K562 (cell line): ENCODE measurements at regions not wholly inside any gene's neighbourhood (a gene's known extent, or its start where the extent isn't known, plus 50 kb on each side); places are given as distances from the start of the nearest gene placed in this dataset.

Experiments used
- ATAC-seq: fragments of 200-7000 bp; cut with Tn5 transposase; 3 replicates; pipeline ENCODE4 v1.9.1; 2020; ENCODE audit warnings: moderate library complexity
- BruUV-seq: library from RNA; stranded (reverse); fragments of 400-500 nt; replicated peaks from 2 replicates; lab custom pipeline; 2021; lab: Mats Ljungman, UMichigan
- CTCF ChIA-PET: fragments of 300-600 bp; formaldehyde crosslinking; extraction: SDS; loops from one replicate; lab custom pipeline; 2021; ENCODE audit warnings: low intra/inter-chr PET ratio; lab: Yijun Ruan, JAX
- POLR2A ChIA-PET: fragments of 300-600, 350-650 bp; sonication (Branson Sonifier 250); formaldehyde crosslinking; extraction: SDS; loops from one replicate; lab custom pipeline; 2021; ENCODE audit warnings: antibody characterized with exemption, inconsistent platforms; lab: Yijun Ruan, JAX
- DNase-seq, 4 experiments: peaks; one replicate each; pipeline versions ENCODE4 v3.0.0 to v3.0.0-alpha.2; 2011 to 2018; ENCODE audit warnings: low spot score in 3 of 4, mixed read lengths in 3 of 4; ENCODE audit errors: extremely low read depth in 1 of 4
- FAIRE-seq: peaks from 2 replicates; lab custom pipeline; 2011; peaks lifted over from hg19 to GRCh38; lab: Jason Lieb, UNC
- H2AFZ ChIP-seq: 2 replicates; pipeline ENCODE4 v1.6.0; 2011; ENCODE audit warnings: low read depth, low read length, control low read depth, inconsistent platforms
- H3K27ac ChIP-seq: fragments of 200-600 bp; 3 replicates; pipeline ENCODE4 v1.8.0; 2011; ENCODE audit warnings: low read depth, mild to moderate bottlenecking, control low read depth, inconsistent platforms, low read length, moderate library complexity, mixed read lengths; ENCODE audit errors: extremely low read depth
- H3K27me3 ChIP-seq, 2 experiments: fragments of 300-600 bp in 1 of 2; 2 replicates in 1 of 2; 3 replicates in 1 of 2; pipeline versions ENCODE4 v1.6.0 to v1.8.0; 2011; ENCODE audit warnings: inconsistent platforms in 2 of 2, low read length in 2 of 2, mild to moderate bottlenecking in 1 of 2, mixed read lengths in 1 of 2, moderate library complexity in 1 of 2; ENCODE audit not compliant: control insufficient read depth in 2 of 2, insufficient read depth in 2 of 2
- H3K36me3 ChIP-seq: fragments of 300-600 bp; 3 replicates; pipeline ENCODE4 v1.8.0; 2011; ENCODE audit warnings: mild to moderate bottlenecking, low read length, inconsistent platforms; ENCODE audit not compliant: control insufficient read depth, insufficient read depth
- H3K4me1 ChIP-seq, 2 experiments: fragments of 200-600 bp in 1 of 2; replicated peaks in 1 of 2; 2 replicates in 1 of 2; 3 replicates in 1 of 2; pipeline versions ENCODE4 v1.5.1 to v1.8.0; 2011; ENCODE audit warnings: inconsistent platforms in 2 of 2, low read length in 2 of 2, mild to moderate bottlenecking in 1 of 2, mixed read lengths in 1 of 2, moderate library complexity in 1 of 2; ENCODE audit not compliant: control insufficient read depth in 2 of 2, insufficient read depth in 2 of 2
- H3K4me2 ChIP-seq: 2 replicates; pipeline ENCODE4 v1.6.1; 2011; ENCODE audit warnings: low read length, control low read depth, inconsistent platforms, mixed read lengths; ENCODE audit not compliant: insufficient read depth
- H3K4me3 ChIP-seq: fragments of 200-600 bp; sonication (generic), shearing (Covaris generic); 2 replicates; pipeline ENCODE4 v1.5.1; 2016; ENCODE audit warnings: control low read depth, inconsistent platforms
- H3K79me2 ChIP-seq: fragments of 200-600 bp; 3 replicates; pipeline ENCODE4 v1.8.0; 2011; ENCODE audit warnings: low read length, inconsistent platforms; ENCODE audit not compliant: control insufficient read depth, insufficient read depth
- H3K9ac ChIP-seq, 2 experiments: 2 replicates each; pipeline versions ENCODE4 v1.6.0 to v1.6.1; 2011; ENCODE audit warnings: low read depth in 2 of 2, low read length in 2 of 2, control low read depth in 1 of 2, inconsistent platforms in 1 of 2, mild to moderate bottlenecking in 1 of 2, mixed read lengths in 1 of 2; ENCODE audit not compliant: insufficient read depth in 1 of 2
- H3K9me1 ChIP-seq: one replicate; pipeline ENCODE4 v1.6.0; 2011; ENCODE audit warnings: inconsistent platforms, mild to moderate bottlenecking, low read length, moderate library complexity; ENCODE audit not compliant: control insufficient read depth, insufficient read depth
- H3K9me3 ChIP-seq: replicated peaks from 2 replicates; pipeline ENCODE4 v1.5.1; 2011; ENCODE audit warnings: low read depth, low read length, inconsistent platforms; ENCODE audit not compliant: control insufficient read depth, insufficient read depth
- H4K20me1 ChIP-seq: replicated peaks from 2 replicates; pipeline ENCODE4 v1.6.1; 2011; ENCODE audit warnings: low read length, inconsistent platforms, mixed read lengths; ENCODE audit not compliant: control insufficient read depth, insufficient read depth
- CREBBP ChIP-seq: IDR thresholded peaks from one replicate; pipeline ENCODE4 v1.6.1; 2012; ENCODE audit warnings: low read depth, mild to moderate bottlenecking, control low read depth, inconsistent platforms, low read length
- CTBP1 ChIP-seq: fragments of 450-650 bp; IDR thresholded peaks from 2 replicates; pipeline ENCODE4 v1.6.1; 2016; ENCODE audit warnings: borderline replicate concordance
- ERF ChIP-seq: fragments of 450-650 bp; formaldehyde crosslinking; IDR thresholded peaks from 2 replicates; pipeline ENCODE4 v1.4.0; 2020; ENCODE audit warnings: mild to moderate bottlenecking, mixed read lengths
- KLF1 ChIP-seq: fragments of 450-650 bp; IDR thresholded peaks from 2 replicates; pipeline ENCODE4 v1.6.1; 2016; ENCODE audit warnings: missing genetic modification characterization, missing compliant biosample characterization
- KLF16 ChIP-seq: IDR thresholded peaks from 2 replicates; pipeline ENCODE4 v1.6.1; 2016; ENCODE audit warnings: antibody characterized with exemption
- MEF2A ChIP-seq: IDR thresholded peaks from 2 replicates; pipeline ENCODE4 v1.6.1; 2011; ENCODE audit warnings: low read depth, mild to moderate bottlenecking, low read length, moderate library complexity; ENCODE audit not compliant: control insufficient read depth
- NCOA4 ChIP-seq: fragments of 450-650 bp; IDR thresholded peaks from 2 replicates; pipeline ENCODE4 v1.6.1; 2018; ENCODE audit warnings: mild to moderate bottlenecking; ENCODE audit not compliant: partially characterized antibody
- NONO ChIP-seq, 2 experiments: fragments of 200-400 bp in 1 of 2; fragments of 450-650 bp in 1 of 2; formaldehyde crosslinking in 1 of 2; IDR thresholded peaks; 2 replicates each; pipeline ENCODE4 v1.6.1; 2017; ENCODE audit warnings: low read depth in 2 of 2, mild to moderate bottlenecking in 2 of 2, moderate library complexity in 2 of 2, low read length in 1 of 2
- SAFB2 ChIP-seq: fragments of 200-400 bp; formaldehyde crosslinking; IDR thresholded peaks from 2 replicates; pipeline ENCODE4 v1.6.1; 2018; ENCODE audit warnings: borderline replicate concordance, low read length, low read depth, moderate library complexity; ENCODE audit not compliant: severe bottlenecking
- TAF9B ChIP-seq: fragments of 450-650 bp; IDR thresholded peaks from 2 replicates; pipeline ENCODE4 v1.6.1; 2018; ENCODE audit warnings: mild to moderate bottlenecking; ENCODE audit not compliant: partially characterized antibody
- TCF7L2 ChIP-seq: fragments of 150-350 bp; IDR thresholded peaks from 2 replicates; pipeline ENCODE4 v1.6.1; 2016; ENCODE audit warnings: low read depth, mild to moderate bottlenecking, low read length, moderate library complexity
- ZC3H11A ChIP-seq: IDR thresholded peaks from 2 replicates; pipeline ENCODE4 v1.6.1; 2012; ENCODE audit warnings: low read depth, low read length, improper control_type of control experiment
- ZNF408 ChIP-seq: fragments of 250-450 bp; sonication (Bioruptor Pico); IDR thresholded peaks from 2 replicates; pipeline ENCODE4 v1.4.0; 2020; ENCODE audit warnings: low read depth, mild to moderate bottlenecking, moderate library complexity
- ZNF57 ChIP-seq: fragments of 450-650 bp; formaldehyde crosslinking; IDR thresholded peaks from 2 replicates; pipeline ENCODE4 v1.4.0; 2020; ENCODE audit warnings: mild to moderate bottlenecking, moderate library complexity
- WGBS: fragments of 100-300 bp; shearing (Covaris generic); methylation state at CpG from one replicate; pipeline ENCODE4 v1.1.6; 2016; ENCODE audit warnings: low coverage, mixed read lengths; ENCODE audit not compliant: insufficient coverage; ENCODE audit errors: missing lambda C conversion rate; 5-methylcytosine and 5-hydroxymethylcytosine counted together
- in situ Hi-C: fragments of 300-500 bp; cut with MboI; formaldehyde crosslinking; loops from 4 replicates; pipeline ENCODE4 v1.15.0; 2018; ENCODE audit warnings: inconsistent platforms, mixed read lengths
- intact Hi-C: fragments of 100-400 bp; cut with micrococcal nuclease; formaldehyde crosslinking; loops from 2 replicates; pipeline ENCODE4 v1.14.2; 2022
- TF ChIP-seq, protein P1 (sequence below): fragments of 150-350 bp; IDR thresholded peaks from 2 replicates; pipeline ENCODE4 v1.6.1; 2014; ENCODE audit warnings: low read depth, mild to moderate bottlenecking, low read length, borderline replicate concordance
- TF ChIP-seq, protein P2 (sequence below): sonication (generic); formaldehyde crosslinking; IDR thresholded peaks from 2 replicates; pipeline ENCODE4 v1.8.0; 2022; ENCODE audit warnings: missing genetic modification reagents, mild to moderate bottlenecking, borderline replicate concordance
- TF ChIP-seq, protein P3 (sequence below): fragments of 250-450 bp; sonication (Bioruptor Pico); IDR thresholded peaks from 2 replicates; pipeline ENCODE4 v1.8.0; 2022; ENCODE audit warnings: inconsistent platforms, mild to moderate bottlenecking, moderate library complexity, borderline replicate concordance

DNA sequence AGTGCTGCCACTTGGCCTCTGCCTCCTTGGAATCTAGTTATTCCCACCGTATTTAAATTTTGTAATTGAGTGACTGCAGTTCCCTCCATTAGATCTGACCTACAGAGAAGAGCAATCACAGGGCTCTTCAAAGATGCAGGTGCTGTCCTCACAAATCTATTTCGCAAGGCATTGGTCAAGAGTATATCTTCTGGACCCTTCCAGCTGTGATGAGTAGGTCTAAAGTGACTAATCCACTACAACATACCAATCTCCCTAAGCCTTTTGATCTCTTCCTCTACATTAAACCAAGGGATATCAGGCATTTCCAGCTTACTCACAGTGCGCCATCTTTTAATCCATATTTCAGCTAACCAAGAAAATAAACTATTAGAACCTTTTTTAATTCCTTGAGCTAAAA is 65.1 kb upstream of the COL3A1 start:
- H3K4me3 ChIP-seq, result no peak overlapping the region
- FAIRE-seq, result no peak
- no peaks in the 10 kb centered on the region for H3K9me3 ChIP-seq
- H4K20me1 ChIP-seq, result no peaks in the 10 kb centered on the region
- H3K4me2 ChIP-seq, result no peak overlapping the region
- H3K79me2 ChIP-seq, result no peaks in the 10 kb centered on the region
- BruUV-seq, result no TSS peak
- intact Hi-C loops (no loop called here), in situ Hi-C loops (no loop called here)
- ATAC-seq, result no peak
- TF ChIP-seq NCOA4 (no peak), ZC3H11A (no peak), CREBBP (no peak), ERF (no peak), MEF2A (no peak), TCF7L2 (no peak), KLF16 (no peak), NONO (IDR thresholded peaks at IDR 0.05; ENCODE audit: low read depth in 2 of 2, low read length in 1 of 2) (no peak), ZNF408 (no peak), ZNF57 (CRISPR knock-in tag) (no peak), KLF1 (tag) (no peak), TAF9B (no peak), CTBP1 (no peak), SAFB2 (no peak)
- TF ChIP-seq, protein P1, sequence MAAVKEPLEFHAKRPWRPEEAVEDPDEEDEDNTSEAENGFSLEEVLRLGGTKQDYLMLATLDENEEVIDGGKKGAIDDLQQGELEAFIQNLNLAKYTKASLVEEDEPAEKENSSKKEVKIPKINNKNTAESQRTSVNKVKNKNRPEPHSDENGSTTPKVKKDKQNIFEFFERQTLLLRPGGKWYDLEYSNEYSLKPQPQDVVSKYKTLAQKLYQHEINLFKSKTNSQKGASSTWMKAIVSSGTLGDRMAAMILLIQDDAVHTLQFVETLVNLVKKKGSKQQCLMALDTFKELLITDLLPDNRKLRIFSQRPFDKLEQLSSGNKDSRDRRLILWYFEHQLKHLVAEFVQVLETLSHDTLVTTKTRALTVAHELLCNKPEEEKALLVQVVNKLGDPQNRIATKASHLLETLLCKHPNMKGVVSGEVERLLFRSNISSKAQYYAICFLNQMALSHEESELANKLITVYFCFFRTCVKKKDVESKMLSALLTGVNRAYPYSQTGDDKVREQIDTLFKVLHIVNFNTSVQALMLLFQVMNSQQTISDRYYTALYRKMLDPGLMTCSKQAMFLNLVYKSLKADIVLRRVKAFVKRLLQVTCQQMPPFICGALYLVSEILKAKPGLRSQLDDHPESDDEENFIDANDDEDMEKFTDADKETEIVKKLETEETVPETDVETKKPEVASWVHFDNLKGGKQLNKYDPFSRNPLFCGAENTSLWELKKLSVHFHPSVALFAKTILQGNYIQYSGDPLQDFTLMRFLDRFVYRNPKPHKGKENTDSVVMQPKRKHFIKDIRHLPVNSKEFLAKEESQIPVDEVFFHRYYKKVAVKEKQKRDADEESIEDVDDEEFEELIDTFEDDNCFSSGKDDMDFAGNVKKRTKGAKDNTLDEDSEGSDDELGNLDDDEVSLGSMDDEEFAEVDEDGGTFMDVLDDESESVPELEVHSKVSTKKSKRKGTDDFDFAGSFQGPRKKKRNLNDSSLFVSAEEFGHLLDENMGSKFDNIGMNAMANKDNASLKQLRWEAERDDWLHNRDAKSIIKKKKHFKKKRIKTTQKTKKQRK, result no peak
- TF ChIP-seq, protein P2, sequence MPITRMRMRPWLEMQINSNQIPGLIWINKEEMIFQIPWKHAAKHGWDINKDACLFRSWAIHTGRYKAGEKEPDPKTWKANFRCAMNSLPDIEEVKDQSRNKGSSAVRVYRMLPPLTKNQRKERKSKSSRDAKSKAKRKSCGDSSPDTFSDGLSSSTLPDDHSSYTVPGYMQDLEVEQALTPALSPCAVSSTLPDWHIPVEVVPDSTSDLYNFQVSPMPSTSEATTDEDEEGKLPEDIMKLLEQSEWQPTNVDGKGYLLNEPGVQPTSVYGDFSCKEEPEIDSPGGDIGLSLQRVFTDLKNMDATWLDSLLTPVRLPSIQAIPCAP (CRISPR knock-in tag), result no peak
- TF ChIP-seq, protein P3, sequence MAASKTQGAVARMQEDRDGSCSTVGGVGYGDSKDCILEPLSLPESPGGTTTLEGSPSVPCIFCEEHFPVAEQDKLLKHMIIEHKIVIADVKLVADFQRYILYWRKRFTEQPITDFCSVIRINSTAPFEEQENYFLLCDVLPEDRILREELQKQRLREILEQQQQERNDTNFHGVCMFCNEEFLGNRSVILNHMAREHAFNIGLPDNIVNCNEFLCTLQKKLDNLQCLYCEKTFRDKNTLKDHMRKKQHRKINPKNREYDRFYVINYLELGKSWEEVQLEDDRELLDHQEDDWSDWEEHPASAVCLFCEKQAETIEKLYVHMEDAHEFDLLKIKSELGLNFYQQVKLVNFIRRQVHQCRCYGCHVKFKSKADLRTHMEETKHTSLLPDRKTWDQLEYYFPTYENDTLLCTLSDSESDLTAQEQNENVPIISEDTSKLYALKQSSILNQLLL (CRISPR knock-in tag), result no peak
- POLR2A ChIA-PET, result no interaction called here
- no peak overlapping the region for H2AFZ ChIP-seq
- CTCF ChIA-PET, result no interaction called here
- H3K27me3 ChIP-seq, result no peaks in the 10 kb centered on the region
- WGBS, result 0% methylated on average over 3 of the region's 3 CpGs
- H3K9me1 ChIP-seq, result no peaks in the 10 kb centered on the region
- DNase-seq, result no peak
- H3K36me3 ChIP-seq, result no peaks in the 10 kb centered on the region
- H3K27ac ChIP-seq, result no peak overlapping the region
- no peaks in the 10 kb centered on the region for H3K4me1 ChIP-seq
- H3K9ac ChIP-seq, result no peak overlapping the region
